ENCODE measurements at regions not wholly inside any gene's neighbourhood (a gene's known extent, or its start where the extent isn't known, plus 50 kb on each side); places are given as distances from the start of the nearest gene placed in this dataset.
"Not testable (repeated sequence)": the region's sequence is repeated elsewhere in the genome, so short reads cannot be mapped to it uniquely, and the experiment has no call there.

- TF ChIP-seq TAF1 (IDR thresholded peaks at IDR 0.05; ENCODE audit: low read depth, low read length) (no peak), PAX5 (IDR thresholded peaks at IDR 0.05; ENCODE audit: insufficient read depth, low read length, severe bottlenecking) (no peak), SPI1 (IDR thresholded peaks at IDR 0.05; ENCODE audit: low read depth, low read length) (no peak), POLR2AphosphoS5 (IDR thresholded peaks at IDR 0.05; ENCODE audit: low read depth, low read length) (no peak), POLR2A (IDR thresholded peaks at IDR 0.05; ENCODE audit: low read depth, low read length) (no peak), POU2F2 (IDR thresholded peaks at IDR 0.05; ENCODE audit: low read depth, low read length) (no peak)
- FAIRE-seq (no peak), DNase-seq (ENCODE audit: insufficient read length, low spot score) (no peak)
These were observed 120.5 kb downstream of the IER5 start for GRCh38 chr1:181208967-181209366.

- FAIRE-seq (no peak), DNase-seq (ENCODE audit: insufficient read length, low spot score) (no peak)
- no peak for TF ChIP-seq SPI1 (IDR thresholded peaks at IDR 0.05; ENCODE audit: low read depth, low read length)
- TF ChIP-seq TAF1 (IDR thresholded peaks at IDR 0.05; ENCODE audit: low read depth, low read length) = no peak
- TF ChIP-seq PAX5 (IDR thresholded peaks at IDR 0.05; ENCODE audit: insufficient read depth, low read length, severe bottlenecking) = no peak
- TF ChIP-seq POLR2AphosphoS5 (IDR thresholded peaks at IDR 0.05; ENCODE audit: low read depth, low read length) = no peak
- no peak for TF ChIP-seq POU2F2 (IDR thresholded peaks at IDR 0.05; ENCODE audit: low read depth, low read length)
- no peak for TF ChIP-seq POLR2A (IDR thresholded peaks at IDR 0.05; ENCODE audit: low read depth, low read length)
These were observed 124.6 kb downstream of the IER5 start for GRCh38 chr1:181213056-181213455.

GRCh38 chr1:181216591-181216994, 128.1 kb downstream of the IER5 start:
- FAIRE-seq (no peak), DNase-seq (ENCODE audit: insufficient read length, low spot score) (no peak)
- no peak for TF ChIP-seq POU2F2 (IDR thresholded peaks at IDR 0.05; ENCODE audit: low read depth, low read length)
- no peak for TF ChIP-seq PAX5 (IDR thresholded peaks at IDR 0.05; ENCODE audit: insufficient read depth, low read length, severe bottlenecking)
- TF ChIP-seq POLR2A (IDR thresholded peaks at IDR 0.05; ENCODE audit: low read depth, low read length) = no peak
- no peak for TF ChIP-seq POLR2AphosphoS5 (IDR thresholded peaks at IDR 0.05; ENCODE audit: low read depth, low read length)
- no peak for TF ChIP-seq SPI1 (IDR thresholded peaks at IDR 0.05; ENCODE audit: low read depth, low read length)
- no peak for TF ChIP-seq TAF1 (IDR thresholded peaks at IDR 0.05; ENCODE audit: low read depth, low read length)

- FAIRE-seq = no peak
- TF ChIP-seq TAF1 (IDR thresholded peaks at IDR 0.05; ENCODE audit: low read depth, low read length) = no peak
- TF ChIP-seq POLR2A (IDR thresholded peaks at IDR 0.05; ENCODE audit: low read depth, low read length) = no peak
- no peak for TF ChIP-seq POLR2AphosphoS5 (IDR thresholded peaks at IDR 0.05; ENCODE audit: low read depth, low read length)
- no peak for TF ChIP-seq PAX5 (IDR thresholded peaks at IDR 0.05; ENCODE audit: insufficient read depth, low read length, severe bottlenecking)
- TF ChIP-seq POU2F2 (IDR thresholded peaks at IDR 0.05; ENCODE audit: low read depth, low read length) = no peak
- TF ChIP-seq SPI1 (IDR thresholded peaks at IDR 0.05; ENCODE audit: low read depth, low read length) = no peak
- DNase-seq (ENCODE audit: insufficient read length, low spot score) = no peak
These were observed 131.4 kb downstream of the IER5 start for GRCh38 chr1:181219938-181220337.

- no peak for DNase-seq (ENCODE audit: insufficient read length, low spot score)
- FAIRE-seq = no peak
- TF ChIP-seq SPI1 (IDR thresholded peaks at IDR 0.05; ENCODE audit: low read depth, low read length) (no peak), PAX5 (IDR thresholded peaks at IDR 0.05; ENCODE audit: insufficient read depth, low read length, severe bottlenecking) (no peak), POU2F2 (IDR thresholded peaks at IDR 0.05; ENCODE audit: low read depth, low read length) (no peak), POLR2AphosphoS5 (IDR thresholded peaks at IDR 0.05; ENCODE audit: low read depth, low read length) (no peak), POLR2A (IDR thresholded peaks at IDR 0.05; ENCODE audit: low read depth, low read length) (no peak), TAF1 (IDR thresholded peaks at IDR 0.05; ENCODE audit: low read depth, low read length) (no peak)
These were observed 132.6 kb downstream of the IER5 start for GRCh38 chr1:181221078-181221477.

- FAIRE-seq = no peak
- DNase-seq (ENCODE audit: insufficient read length, low spot score) = no peak
- TF ChIP-seq SPI1 (IDR thresholded peaks at IDR 0.05; ENCODE audit: low read depth, low read length) (no peak), TAF1 (IDR thresholded peaks at IDR 0.05; ENCODE audit: low read depth, low read length) (no peak)
These were observed 134.5 kb downstream of the IER5 start for GRCh38 chr1:181222972-181223505.

GRCh38 chr1:181226728-181227127, 138.2 kb downstream of the IER5 start:
- DNase-seq (ENCODE audit: insufficient read length, low spot score); FAIRE-seq: not testable (repeated sequence)

- FAIRE-seq (no peak), DNase-seq (ENCODE audit: insufficient read length, low spot score) (no peak)
- no peak for TF ChIP-seq POLR2AphosphoS5 (IDR thresholded peaks at IDR 0.05; ENCODE audit: low read depth, low read length)
- TF ChIP-seq POLR2A (IDR thresholded peaks at IDR 0.05; ENCODE audit: low read depth, low read length) = no peak
- no peak for TF ChIP-seq POU2F2 (IDR thresholded peaks at IDR 0.05; ENCODE audit: low read depth, low read length)
- TF ChIP-seq TAF1 (IDR thresholded peaks at IDR 0.05; ENCODE audit: low read depth, low read length) = no peak
- no peak for TF ChIP-seq SPI1 (IDR thresholded peaks at IDR 0.05; ENCODE audit: low read depth, low read length)
- no peak for TF ChIP-seq PAX5 (IDR thresholded peaks at IDR 0.05; ENCODE audit: insufficient read depth, low read length, severe bottlenecking)
These were observed 150.6 kb downstream of the IER5 start for GRCh38 chr1:181239086-181239485.

GRCh38 chr1:181246320-181246719, 157.8 kb downstream of the IER5 start:
- DNase-seq (ENCODE audit: insufficient read length, low spot score); FAIRE-seq: not testable (repeated sequence)

GRCh38 chr1:181248361-181248760, 159.9 kb downstream of the IER5 start:
- not testable (repeated sequence) for FAIRE-seq

GRCh38 chr1:181249186-181249585, 160.7 kb downstream of the IER5 start:
- TF ChIP-seq POLR2AphosphoS5 (IDR thresholded peaks at IDR 0.05; ENCODE audit: low read depth, low read length) (no peak), PAX5 (IDR thresholded peaks at IDR 0.05; ENCODE audit: insufficient read depth, low read length, severe bottlenecking) (no peak), TAF1 (IDR thresholded peaks at IDR 0.05; ENCODE audit: low read depth, low read length) (no peak), POLR2A (IDR thresholded peaks at IDR 0.05; ENCODE audit: low read depth, low read length) (no peak), POU2F2 (IDR thresholded peaks at IDR 0.05; ENCODE audit: low read depth, low read length) (no peak), SPI1 (IDR thresholded peaks at IDR 0.05; ENCODE audit: low read depth, low read length) (no peak)
- FAIRE-seq = no peak
- no peak for DNase-seq (ENCODE audit: insufficient read length, low spot score)

More at GRCh38 chr1:181248361-181248760, 159.9 kb downstream of the IER5 start:
- DNase-seq (ENCODE audit: insufficient read length, low spot score) = not testable (repeated sequence)

Measured in GM12891 (cell line).